Endothelial cell of umbilical vein (primary cell): ENCODE measurements at regions not wholly inside any gene's neighbourhood (a gene's known extent, or its start where the extent isn't known, plus 50 kb on each side); places are given as distances from the start of the nearest gene placed in this dataset.

Experiments
- CTCF ChIP-seq, 2 donors: IDR thresholded peaks; 1 replicate in 1 of 2; 2 replicates in 1 of 2; pipeline ENCODE4 v1.5.1; 2011; ENCODE audit warnings: low read length in 2 of 2, mild to moderate bottlenecking in 2 of 2, moderate library complexity in 2 of 2, control low read depth in 1 of 2, inconsistent platforms in 1 of 2, low read depth in 1 of 2; ENCODE audit not compliant: insufficient read depth in 1 of 2; ENCODE audit errors: extremely low read depth in 1 of 2
- EZH2 ChIP-seq: IDR thresholded peaks from 2 replicates; pipeline ENCODE4 v1.6.1; 2012; ENCODE audit warnings: borderline replicate concordance, low read depth, mild to moderate bottlenecking, moderate library complexity, low read length, inconsistent platforms; ENCODE audit not compliant: severe bottlenecking
- FOS ChIP-seq: IDR thresholded peaks from 2 replicates; pipeline ENCODE4 v1.6.1; 2011; ENCODE audit warnings: mild to moderate bottlenecking, low read length, moderate library complexity, borderline replicate concordance; ENCODE audit not compliant: insufficient read depth
- GATA2 ChIP-seq: IDR thresholded peaks from 2 replicates; pipeline ENCODE4 v1.7.0; 2011; ENCODE audit warnings: low read depth, mild to moderate bottlenecking, moderate library complexity, mixed read lengths, low read length; ENCODE audit not compliant: insufficient read length, insufficient read depth
- JUN ChIP-seq: IDR thresholded peaks from 2 replicates; pipeline ENCODE4 v1.6.1; 2011; ENCODE audit warnings: borderline replicate concordance, low read depth; ENCODE audit not compliant: insufficient read length, insufficient read depth
- MYC ChIP-seq: IDR thresholded peaks from one replicate; pipeline ENCODE4 v1.6.1; 2011; ENCODE audit warnings: mild to moderate bottlenecking, low read depth, low read length
- POLR2A ChIP-seq: IDR thresholded peaks from 2 replicates; pipeline ENCODE4 v1.6.1; 2012; ENCODE audit warnings: low read depth, mild to moderate bottlenecking, control low read depth, low read length
- POLR2AphosphoS5 ChIP-seq: IDR thresholded peaks from 2 replicates; pipeline ENCODE4 v1.6.1; 2012; ENCODE audit warnings: low read depth, mild to moderate bottlenecking, control low read depth, low read length, moderate library complexity; ENCODE audit not compliant: insufficient read depth

GRCh38 chr13:78732445-78733017, 73.6 kb upstream of the OBI1 start:
- TF ChIP-seq POLR2AphosphoS5 (no peak), POLR2A (no peak), CTCF (IDR thresholded peaks at IDR 0.05; ENCODE audit: extremely low read depth in 1 of 2, insufficient read depth in 1 of 2, low read depth in 1 of 2, low read length in 2 of 2) (no peak), MYC (no peak), EZH2 (no peak), FOS (no peak), JUN (no peak), GATA2 (no peak)
